Vagina (tissue), 2 donors: ENCODE measurements at regions not wholly inside any gene's neighbourhood (a gene's known extent, or its start where the extent isn't known, plus 50 kb on each side); places are given as distances from the start of the nearest gene placed in this dataset.

Experiments
- CTCF ChIP-seq, 3 experiments: fragments of 450-650 bp in 2 of 3; fragments of 200-600 bp in 1 of 3; sonication (generic) in 1 of 3; IDR thresholded peaks; one replicate each; pipeline ENCODE4 v1.5.1; 2017 to 2019; ENCODE audit warnings: antibody characterized with exemption in 3 of 3, mild to moderate bottlenecking in 2 of 3, moderate library complexity in 2 of 3
- POLR2AphosphoS5 ChIP-seq, 2 donors: sonication (generic); formaldehyde crosslinking; IDR thresholded peaks; one replicate each; pipeline ENCODE4 v1.9.0; 2017; ENCODE audit warnings: antibody characterized with exemption in 2 of 2, mild to moderate bottlenecking in 2 of 2, low read depth in 1 of 2; ENCODE audit not compliant: insufficient read depth in 1 of 2

- TF ChIP-seq CTCF (IDR thresholded peaks at IDR 0.05) (no peak), POLR2AphosphoS5 (IDR thresholded peaks at IDR 0.05; ENCODE audit: insufficient read depth in 1 of 2, low read depth in 1 of 2) (no peak)
Measured at GRCh38 chr14:38730420-38730819, 372.6 kb downstream of the SEC23A start.
